HCT116 (cell line): ENCODE measurements at regions not wholly inside any gene's neighbourhood (a gene's known extent, or its start where the extent isn't known, plus 50 kb on each side); places are given as distances from the start of the nearest gene placed in this dataset.

Source experiments
- ATAC-seq: fragments of 200-7000 bp; cut with Tn5 transposase; 2 replicates; pipeline ENCODE4 v1.9.1; 2020; ENCODE audit warnings: mild to moderate bottlenecking, moderate library complexity
- BruUV-seq: library from RNA; stranded (reverse); fragments of 400-500 nt; replicated peaks from 2 replicates; lab custom pipeline; 2021; lab: Mats Ljungman, UMichigan
- CTCF ChIA-PET: fragments of 300-600 bp; sonication (Branson Sonifier 250); formaldehyde crosslinking; loops from one replicate; lab custom pipeline; 2021; ENCODE audit warnings: antibody characterized with exemption; lab: Charles Lee
- POLR2A ChIA-PET: fragments of 300-600, 350-600 bp; sonication (Branson Sonifier 250); formaldehyde crosslinking; loops from one replicate; lab custom pipeline; 2021; ENCODE audit warnings: antibody characterized with exemption; lab: Charles Lee
- RAD21 ChIA-PET, 2 experiments: fragments of 300-600 bp; sonication (Branson Sonifier 250); formaldehyde crosslinking; loops; one replicate each; lab custom pipeline; 2023; ENCODE audit warnings: low total read pairs in 2 of 2; ENCODE audit not compliant: uncharacterized antibody in 2 of 2, unreplicated experiment in 2 of 2, low non-redundant PET in 1 of 2; lab: Charles Lee
- DNase-seq: peaks from one replicate; pipeline ENCODE4 v3.0.0-alpha.2; 2010; ENCODE audit warnings: low read depth, low spot score
- H2AFZ ChIP-seq: fragments of 200-600 bp; shearing (Covaris generic), sonication (generic); 2 replicates; pipeline ENCODE4 v1.6.1; 2017; ENCODE audit warnings: low read depth, mixed run types, mixed read lengths, antibody characterized with exemption, low read length; ENCODE audit not compliant: poor library complexity, severe bottlenecking
- H3K27ac ChIP-seq: 2 replicates; pipeline ENCODE4 v1.5.1; 2012; ENCODE audit warnings: low read depth, low read length
- H3K27me3 ChIP-seq: fragments of 200-600 bp; sonication (generic); 2 replicates; pipeline ENCODE4 v1.6.1; 2016; ENCODE audit warnings: mixed run types, low read length, mixed read lengths; ENCODE audit not compliant: insufficient read depth
- H3K36me3 ChIP-seq, 2 experiments: fragments of 200-500 bp in 1 of 2; fragments of 200-600 bp in 1 of 2; sonication (Bioruptor generic) in 1 of 2; sonication (generic) in 1 of 2; 2 replicates each; pipeline versions ENCODE4 v1.5.1 to v1.6.1; 2014 to 2016; ENCODE audit warnings: low read length in 2 of 2, inconsistent platforms in 1 of 2, mixed read lengths in 1 of 2, mixed run types in 1 of 2; ENCODE audit not compliant: insufficient read depth in 2 of 2, control insufficient read depth in 1 of 2
- H3K4me1 ChIP-seq, 2 experiments: fragments of 200-600 bp in 1 of 2; sonication (generic) in 1 of 2; 2 replicates each; pipeline versions ENCODE4 v1.5.1 to v1.6.1; 2012 to 2017; ENCODE audit warnings: low read length in 2 of 2, inconsistent platforms in 1 of 2, mild to moderate bottlenecking in 1 of 2, mixed read lengths in 1 of 2, mixed run types in 1 of 2, moderate library complexity in 1 of 2; ENCODE audit not compliant: insufficient read depth in 2 of 2, control insufficient read depth in 1 of 2
- H3K4me2 ChIP-seq: fragments of 200-600 bp; sonication (generic); 2 replicates; pipeline ENCODE4 v1.6.1; 2017; ENCODE audit warnings: mixed run types, low read length, mixed read lengths
- H3K4me3 ChIP-seq, 2 experiments: fragments of 200-600 bp in 1 of 2; sonication (generic) in 1 of 2; replicated peaks in 1 of 2; 2 replicates each; pipeline ENCODE4 v1.5.1; 2011 to 2016; ENCODE audit warnings: low read length in 2 of 2, control low read depth in 1 of 2, low read depth in 1 of 2, mild to moderate bottlenecking in 1 of 2, mixed read lengths in 1 of 2, mixed run types in 1 of 2
- H3K79me2 ChIP-seq: fragments of 200-600 bp; sonication (generic); 2 replicates; pipeline ENCODE4 v1.6.1; 2017; ENCODE audit warnings: mild to moderate bottlenecking, mixed run types, low read length, moderate library complexity, mixed read lengths; ENCODE audit not compliant: insufficient read depth
- H3K9ac ChIP-seq: fragments of 200-600 bp; sonication (generic); 2 replicates; pipeline ENCODE4 v1.6.1; 2016; ENCODE audit warnings: low read length, mixed read lengths
- H3K9me2 ChIP-seq: fragments of 200-600 bp; sonication (generic), shearing (Covaris generic); 2 replicates; pipeline ENCODE4 v1.6.1; 2017; ENCODE audit warnings: mixed run types, mild to moderate bottlenecking, moderate library complexity; ENCODE audit not compliant: insufficient read depth
- H3K9me3 ChIP-seq, 2 experiments: fragments of 200-500 bp in 1 of 2; fragments of 200-600 bp in 1 of 2; sonication (Bioruptor generic) in 1 of 2; sonication (generic) in 1 of 2; 2 replicates each; pipeline ENCODE4 v1.6.1; 2014 to 2017; ENCODE audit warnings: low read length in 2 of 2, mixed read lengths in 2 of 2, inconsistent platforms in 1 of 2, low read depth in 1 of 2, mild to moderate bottlenecking in 1 of 2, mixed run types in 1 of 2, moderate library complexity in 1 of 2; ENCODE audit not compliant: control insufficient read depth in 1 of 2, insufficient read depth in 1 of 2
- H4K20me1 ChIP-seq: fragments of 200-600 bp; sonication (generic), shearing (Covaris generic); 2 replicates; pipeline ENCODE4 v1.6.1; 2017; ENCODE audit warnings: mixed run types, mild to moderate bottlenecking, moderate library complexity; ENCODE audit not compliant: insufficient read depth
- CEBPB ChIP-seq: IDR thresholded peaks from 2 replicates; pipeline ENCODE4 v1.6.1; 2012; ENCODE audit warnings: low read depth
- EGR1 ChIP-seq: IDR thresholded peaks from 2 replicates; pipeline ENCODE4 v1.6.1; 2012; ENCODE audit warnings: low read depth
- ELF1 ChIP-seq: IDR thresholded peaks from 2 replicates; pipeline ENCODE4 v1.6.1; 2012; ENCODE audit warnings: low read depth, borderline replicate concordance
- EZH2 ChIP-seq: fragments of 200-600 bp; sonication (generic); IDR thresholded peaks from 2 replicates; pipeline ENCODE4 v1.6.1; 2017; ENCODE audit warnings: antibody characterized with exemption, mixed run types
- EZH2phosphoT487 ChIP-seq: fragments of 200-600 bp; IDR thresholded peaks from 2 replicates; pipeline ENCODE4 v1.6.1; 2018; ENCODE audit warnings: antibody characterized with exemption, borderline replicate concordance
- POLR2AphosphoS5 ChIP-seq: IDR thresholded peaks from 2 replicates; pipeline ENCODE4 v1.6.1; 2011; ENCODE audit warnings: mild to moderate bottlenecking, low read depth, low read length, moderate library complexity
- RAD21 ChIP-seq: IDR thresholded peaks from 2 replicates; pipeline ENCODE4 v1.6.1; 2012; ENCODE audit warnings: low read depth, mild to moderate bottlenecking
- SIN3A ChIP-seq: IDR thresholded peaks from 2 replicates; pipeline ENCODE4 v1.6.1; 2012; ENCODE audit warnings: low read depth
- SP1 ChIP-seq: IDR thresholded peaks from 2 replicates; pipeline ENCODE4 v1.6.1; 2012; ENCODE audit warnings: low read depth
- SRF ChIP-seq: IDR thresholded peaks from 2 replicates; pipeline ENCODE4 v1.6.1; 2012; ENCODE audit warnings: low read depth
- YY1 ChIP-seq: IDR thresholded peaks from 2 replicates; pipeline ENCODE4 v1.6.1; 2011; ENCODE audit warnings: low read length, low read depth, moderate library complexity, mild to moderate bottlenecking; ENCODE audit not compliant: insufficient replicate concordance; ENCODE audit errors: extremely low read depth
- intact Hi-C: fragments of 100-400 bp; cut with micrococcal nuclease; formaldehyde crosslinking; loops from 2 replicates; pipeline ENCODE4 v1.10.0; 2022
- TF ChIP-seq, protein P1 (sequence below): IDR thresholded peaks from 2 replicates; pipeline ENCODE4 v1.6.1; 2012
- TF ChIP-seq, protein P2 (sequence below): IDR thresholded peaks from 2 replicates; pipeline ENCODE4 v1.6.1; 2012; ENCODE audit warnings: low read depth

DNA sequence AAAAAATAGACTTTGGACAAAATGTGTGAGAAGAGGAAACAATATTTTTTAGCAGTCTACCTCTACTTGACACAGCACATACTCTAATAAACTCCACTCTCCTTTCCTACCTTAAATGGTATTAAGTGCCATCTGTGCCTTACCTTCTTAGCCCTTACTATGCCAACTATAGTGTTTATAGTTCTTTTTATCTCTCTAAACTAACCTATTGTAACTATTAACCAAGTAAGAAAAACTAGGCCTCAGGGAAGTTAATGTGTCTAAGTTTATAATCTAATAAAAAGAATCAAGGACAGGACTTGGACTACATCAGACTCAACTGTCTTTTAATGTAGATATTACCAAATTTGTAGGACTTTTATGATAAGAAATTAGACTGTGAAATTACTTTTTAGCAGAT lies 251.7 kb upstream of the ROBO2 start:
- Histone ChIP-seq H3K9ac (no peak overlapping the region), H3K27ac (no peak overlapping the region), H4K20me1 (no peaks in the 10 kb centered on the region), H3K4me2 (no peak overlapping the region), H3K27me3 (no peaks in the 10 kb centered on the region), H3K4me1 (no peaks in the 10 kb centered on the region), H2AFZ (no peak overlapping the region), H3K36me3 (no peaks in the 10 kb centered on the region), H3K79me2 (no peaks in the 10 kb centered on the region), H3K4me3 (no peak overlapping the region), H3K9me2 (no peaks in the 10 kb centered on the region), H3K9me3 (peaks cover 19 to 32% of the 10 kb centered on the region in 2 experiments; a peak in 2 of 4 replicates)
- TF ChIP-seq, protein P1, sequence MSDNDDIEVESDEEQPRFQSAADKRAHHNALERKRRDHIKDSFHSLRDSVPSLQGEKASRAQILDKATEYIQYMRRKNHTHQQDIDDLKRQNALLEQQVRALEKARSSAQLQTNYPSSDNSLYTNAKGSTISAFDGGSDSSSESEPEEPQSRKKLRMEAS = no peak
- no peak for TF ChIP-seq SP1
- no peak for TF ChIP-seq SRF
- no peak for TF ChIP-seq EGR1
- TF ChIP-seq YY1 = no peak
- TF ChIP-seq ELF1 = no peak
- TF ChIP-seq SIN3A = no peak
- no peak for TF ChIP-seq EZH2phosphoT487
- TF ChIP-seq RAD21 = no peak
- TF ChIP-seq CEBPB = no peak
- TF ChIP-seq, protein P2, sequence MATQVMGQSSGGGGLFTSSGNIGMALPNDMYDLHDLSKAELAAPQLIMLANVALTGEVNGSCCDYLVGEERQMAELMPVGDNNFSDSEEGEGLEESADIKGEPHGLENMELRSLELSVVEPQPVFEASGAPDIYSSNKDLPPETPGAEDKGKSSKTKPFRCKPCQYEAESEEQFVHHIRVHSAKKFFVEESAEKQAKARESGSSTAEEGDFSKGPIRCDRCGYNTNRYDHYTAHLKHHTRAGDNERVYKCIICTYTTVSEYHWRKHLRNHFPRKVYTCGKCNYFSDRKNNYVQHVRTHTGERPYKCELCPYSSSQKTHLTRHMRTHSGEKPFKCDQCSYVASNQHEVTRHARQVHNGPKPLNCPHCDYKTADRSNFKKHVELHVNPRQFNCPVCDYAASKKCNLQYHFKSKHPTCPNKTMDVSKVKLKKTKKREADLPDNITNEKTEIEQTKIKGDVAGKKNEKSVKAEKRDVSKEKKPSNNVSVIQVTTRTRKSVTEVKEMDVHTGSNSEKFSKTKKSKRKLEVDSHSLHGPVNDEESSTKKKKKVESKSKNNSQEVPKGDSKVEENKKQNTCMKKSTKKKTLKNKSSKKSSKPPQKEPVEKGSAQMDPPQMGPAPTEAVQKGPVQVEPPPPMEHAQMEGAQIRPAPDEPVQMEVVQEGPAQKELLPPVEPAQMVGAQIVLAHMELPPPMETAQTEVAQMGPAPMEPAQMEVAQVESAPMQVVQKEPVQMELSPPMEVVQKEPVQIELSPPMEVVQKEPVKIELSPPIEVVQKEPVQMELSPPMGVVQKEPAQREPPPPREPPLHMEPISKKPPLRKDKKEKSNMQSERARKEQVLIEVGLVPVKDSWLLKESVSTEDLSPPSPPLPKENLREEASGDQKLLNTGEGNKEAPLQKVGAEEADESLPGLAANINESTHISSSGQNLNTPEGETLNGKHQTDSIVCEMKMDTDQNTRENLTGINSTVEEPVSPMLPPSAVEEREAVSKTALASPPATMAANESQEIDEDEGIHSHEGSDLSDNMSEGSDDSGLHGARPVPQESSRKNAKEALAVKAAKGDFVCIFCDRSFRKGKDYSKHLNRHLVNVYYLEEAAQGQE = no peak
- no peak for TF ChIP-seq POLR2AphosphoS5
- TF ChIP-seq EZH2 = no peak
- ATAC-seq = no peak
- BruUV-seq = no TSS peak
- ChIA-PET CTCF (no interaction called here), RAD21 (no interaction called here), POLR2A (no interaction called here)
- intact Hi-C loops = no loop called here
- no peak for DNase-seq
